Endodermal cell (in vitro differentiated cells): ENCODE measurements at regions not wholly inside any gene's neighbourhood (a gene's known extent, or its start where the extent isn't known, plus 50 kb on each side); places are given as distances from the start of the nearest gene placed in this dataset.

Source experiments
- DNase-seq: peaks from one replicate; pipeline ENCODE4 v3.0.0-alpha.2; 2017
- H3K27ac ChIP-seq: 2 replicates; pipeline ENCODE4 v1.5.1; 2013; ENCODE audit warnings: mild to moderate bottlenecking, low read depth, low read length, moderate library complexity
- H3K27me3 ChIP-seq: 2 replicates; pipeline ENCODE4 v1.6.1; 2013; ENCODE audit warnings: mild to moderate bottlenecking, low read length, moderate library complexity; ENCODE audit not compliant: insufficient read depth, control insufficient read depth, poor library complexity, severe bottlenecking
- H3K36me3 ChIP-seq: 2 replicates; pipeline ENCODE4 v1.7.0; 2013; ENCODE audit warnings: mild to moderate bottlenecking, low read length, moderate library complexity; ENCODE audit not compliant: control insufficient read depth, insufficient read depth
- H3K4me1 ChIP-seq: one replicate; pipeline ENCODE4 v1.7.0; 2013; ENCODE audit warnings: low read length; ENCODE audit not compliant: control insufficient read depth, insufficient read depth
- H3K4me3 ChIP-seq: 2 replicates; pipeline ENCODE4 v1.5.1; 2013; ENCODE audit warnings: mild to moderate bottlenecking, low read length, moderate library complexity
- H3K9ac ChIP-seq: 2 replicates; pipeline ENCODE4 v1.6.1; 2013; ENCODE audit warnings: mild to moderate bottlenecking, low read length, moderate library complexity; ENCODE audit not compliant: poor library complexity, severe bottlenecking; ENCODE audit errors: extremely low read depth
- H3K9me3 ChIP-seq: 2 replicates; pipeline ENCODE4 v1.6.1; 2013; ENCODE audit warnings: mild to moderate bottlenecking, low read length, moderate library complexity; ENCODE audit not compliant: control insufficient read depth
- H3K27ac Mint-ChIP-seq: 2 replicates; pipeline ENCODE4 v1.8.0; 2020; ENCODE audit warnings: mixed read lengths
- H3K27me3 Mint-ChIP-seq: 2 replicates; pipeline ENCODE4 v1.8.0; 2021; ENCODE audit warnings: mild to moderate bottlenecking, mixed read lengths; ENCODE audit not compliant: insufficient read depth
- H3K36me3 Mint-ChIP-seq: 2 replicates; pipeline ENCODE4 v1.8.0; 2020; ENCODE audit warnings: low read depth, mixed read lengths
- H3K4me1 Mint-ChIP-seq: 2 replicates; pipeline ENCODE4 v1.8.0; 2020; ENCODE audit warnings: mixed read lengths
- H3K4me3 Mint-ChIP-seq: 2 replicates; pipeline ENCODE4 v1.8.0; 2020; ENCODE audit warnings: mild to moderate bottlenecking, moderate library complexity, mixed read lengths
- H3K9me3 Mint-ChIP-seq: 2 replicates; pipeline ENCODE4 v1.8.0; 2020; ENCODE audit warnings: mild to moderate bottlenecking, mixed read lengths
- CTCF ChIP-seq: fragments of 200-600 bp; sonication (generic); conservative IDR thresholded peaks from 2 replicates; pipeline ENCODE4 v1.5.0; 2021; ENCODE audit warnings: antibody characterized with exemption, mild to moderate bottlenecking
- WGBS, 2 experiments: methylation state at CpG; one replicate each; pipeline versions ENCODE4 v1.1.5 to v1.1.7; 2013; ENCODE audit warnings: missing lambda C conversion rate in 2 of 2, mixed read lengths in 1 of 2; ENCODE audit not compliant: insufficient coverage in 1 of 2, insufficient read length in 1 of 2; 5-methylcytosine and 5-hydroxymethylcytosine counted together

- no peaks in the 10 kb centered on the region for H3K27me3 Mint-ChIP-seq
- no peaks in the 10 kb centered on the region for H3K9me3 Mint-ChIP-seq
- H3K4me1 Mint-ChIP-seq, result no peaks in the 10 kb centered on the region
- no peak overlapping the region for H3K27ac Mint-ChIP-seq
- Histone ChIP-seq H3K36me3 (no peaks in the 10 kb centered on the region), H3K9me3 (no peaks in the 10 kb centered on the region), H3K4me1 (no peaks in the 10 kb centered on the region), H3K27me3 (no peaks in the 10 kb centered on the region), H3K9ac (no peak overlapping the region), H3K27ac (no peak overlapping the region), H3K4me3 (no peak overlapping the region)
- TF ChIP-seq CTCF, result no peak
- no peaks in the 10 kb centered on the region for H3K36me3 Mint-ChIP-seq
- no peak for DNase-seq
- WGBS, 2 experiments, result 87% methylated on average over 2 of the region's 2 CpGs; no CpG with 5 or more reads in 1 of the 2 experiments
- no peak overlapping the region for H3K4me3 Mint-ChIP-seq
These were observed 281.7 kb upstream of the COL8A1 start for GRCh38 chr3:99356696-99357095.

GRCh38 chr3:99355465-99355864, 282.9 kb upstream of the COL8A1 start:
- 90% methylated on average over 1 to 2 of the region's 2 CpGs for WGBS, 2 experiments
- H3K9me3 ChIP-seq, result no peaks in the 10 kb centered on the region
- H3K9ac ChIP-seq, result no peak overlapping the region
- TF ChIP-seq CTCF, result no peak
- no peaks in the 10 kb centered on the region for H3K4me1 ChIP-seq
- H3K27ac Mint-ChIP-seq, result no peak overlapping the region
- DNase-seq, result no peak
- H3K27ac ChIP-seq, result no peak overlapping the region
- no peaks in the 10 kb centered on the region for H3K36me3 Mint-ChIP-seq
- no peak overlapping the region for H3K4me3 Mint-ChIP-seq
- H3K9me3 Mint-ChIP-seq, result no peaks in the 10 kb centered on the region
- H3K36me3 ChIP-seq, result no peaks in the 10 kb centered on the region
- H3K27me3 ChIP-seq, result no peaks in the 10 kb centered on the region
- no peaks in the 10 kb centered on the region for H3K4me1 Mint-ChIP-seq
- no peak overlapping the region for H3K4me3 ChIP-seq
- H3K27me3 Mint-ChIP-seq, result no peaks in the 10 kb centered on the region

- no peak for TF ChIP-seq CTCF
- Mint-ChIP-seq H3K27ac (no peak overlapping the region), H3K9me3 (no peaks in the 10 kb centered on the region), H3K4me1 (no peaks in the 10 kb centered on the region), H3K36me3 (no peaks in the 10 kb centered on the region), H3K4me3 (no peak overlapping the region), H3K27me3 (no peaks in the 10 kb centered on the region)
- Histone ChIP-seq H3K4me3 (no peak overlapping the region), H3K9me3 (no peaks in the 10 kb centered on the region), H3K4me1 (no peaks in the 10 kb centered on the region), H3K36me3 (no peaks in the 10 kb centered on the region), H3K9ac (no peak overlapping the region), H3K27me3 (no peaks in the 10 kb centered on the region), H3K27ac (no peak overlapping the region)
- no peak for DNase-seq
- 90% methylated on average over 3 of the region's 3 CpGs; no CpG with 5 or more reads in 1 of the 2 experiments for WGBS, 2 experiments
These were observed 285.6 kb upstream of the COL8A1 start for GRCh38 chr3:99352811-99353210.
